HPDE6-E6E7 (cell line): ENCODE measurements at regions not wholly inside any gene's neighbourhood (a gene's known extent, or its start where the extent isn't known, plus 50 kb on each side); places are given as distances from the start of the nearest gene placed in this dataset.
"Not testable (repeated sequence)": the region's sequence is repeated elsewhere in the genome, so short reads cannot be mapped to it uniquely, and the experiment has no call there.

Experiments
- DNase-seq: peaks from one replicate; pipeline ENCODE4 v3.0.0; 2011; ENCODE audit warnings: missing footprints; ENCODE audit errors: extremely low spot score

GRCh38 chr20:12737497-12737896, 271.3 kb upstream of the SPTLC3 start:
- DNase-seq: no peak

- no peak for DNase-seq
Observed at GRCh38 chr20:12737900-12738299, 270.9 kb upstream of the SPTLC3 start.

GRCh38 chr20:12740647-12741046, 268.1 kb upstream of the SPTLC3 start:
- no peak for DNase-seq

- DNase-seq: no peak
Observed at GRCh38 chr20:12744037-12744436, 264.7 kb upstream of the SPTLC3 start.

GRCh38 chr20:12748359-12748994, 260.3 kb upstream of the SPTLC3 start:
- no peak for DNase-seq

- DNase-seq: no peak
Observed at GRCh38 chr20:12750221-12750620, 258.6 kb upstream of the SPTLC3 start.

GRCh38 chr20:12752900-12753693, 255.7 kb upstream of the SPTLC3 start:
- DNase-seq: not testable (repeated sequence)

- not testable (repeated sequence) for DNase-seq
Observed at GRCh38 chr20:12753742-12754141, 255.0 kb upstream of the SPTLC3 start.

- not testable (repeated sequence) for DNase-seq
Observed at GRCh38 chr20:12759493-12759892, 249.3 kb upstream of the SPTLC3 start.

- DNase-seq: no peak
Observed at GRCh38 chr20:12762725-12763124, 246.0 kb upstream of the SPTLC3 start.

- DNase-seq: no peak
Observed at GRCh38 chr20:12763406-12763805, 245.4 kb upstream of the SPTLC3 start.

GRCh38 chr20:12764053-12764452, 244.7 kb upstream of the SPTLC3 start:
- no peak for DNase-seq

- DNase-seq: no peak
Observed at GRCh38 chr20:12764851-12765250, 243.9 kb upstream of the SPTLC3 start.

- no peak for DNase-seq
Observed at GRCh38 chr20:12773936-12774335, 234.8 kb upstream of the SPTLC3 start.

GRCh38 chr20:12775041-12775440, 233.7 kb upstream of the SPTLC3 start:
- no peak for DNase-seq

- DNase-seq: no peak
Observed at GRCh38 chr20:12777016-12777415, 231.8 kb upstream of the SPTLC3 start.

GRCh38 chr20:12786276-12786675, 222.5 kb upstream of the SPTLC3 start:
- DNase-seq: no peak

- no peak for DNase-seq
Observed at GRCh38 chr20:12788632-12789299, 220.0 kb upstream of the SPTLC3 start.

GRCh38 chr20:12790859-12791258, 217.9 kb upstream of the SPTLC3 start:
- no peak for DNase-seq

- no peak for DNase-seq
Observed at GRCh38 chr20:12798286-12798685, 210.5 kb upstream of the SPTLC3 start.

- no peak for DNase-seq
Observed at GRCh38 chr20:12808006-12808567, 200.7 kb upstream of the SPTLC3 start.

- no peak for DNase-seq
Observed at GRCh38 chr20:12815231-12815768, 193.5 kb upstream of the SPTLC3 start.
